Spleen (tissue), 11 donors: ENCODE measurements at regions not wholly inside any gene's neighbourhood (a gene's known extent, or its start where the extent isn't known, plus 50 kb on each side); places are given as distances from the start of the nearest gene placed in this dataset.

Source experiments
- DNase-seq: peaks from one replicate; pipeline ENCODE4 v3.0.0-alpha.2; 2020
- H3K27ac ChIP-seq, 8 donors: fragments of 200-600 bp; sonication (generic) in 7 of 8; 1 replicate in 4 of 8; 2 replicates in 4 of 8; pipeline versions ENCODE4 v1.5.0 to v1.8.0; 2016 to 2021; ENCODE audit warnings: inconsistent platforms in 4 of 8, mild to moderate bottlenecking in 4 of 8, moderate library complexity in 1 of 8
- H3K27me3 ChIP-seq, 7 donors: fragments of 200-600 bp; sonication (generic) in 6 of 7; replicated peaks in 1 of 7; 1 replicate in 4 of 7; 2 replicates in 3 of 7; pipeline versions ENCODE4 v1.5.0 to v1.8.0; 2016 to 2021; ENCODE audit warnings: inconsistent platforms in 3 of 7, mild to moderate bottlenecking in 1 of 7
- H3K36me3 ChIP-seq, 6 donors: fragments of 200-600 bp; sonication (generic) in 5 of 6; 1 replicate in 4 of 6; 2 replicates in 2 of 6; pipeline versions ENCODE4 v1.5.0 to v1.8.0; 2016 to 2021; ENCODE audit warnings: inconsistent platforms in 2 of 6
- H3K4me1 ChIP-seq, 6 donors: fragments of 200-600 bp; sonication (generic) in 5 of 6; 1 replicate in 3 of 6; 2 replicates in 3 of 6; pipeline versions ENCODE4 v1.5.0 to v1.8.0; 2016 to 2021; ENCODE audit warnings: inconsistent platforms in 3 of 6
- H3K4me3 ChIP-seq, 8 donors: fragments of 200-600 bp; sonication (generic) in 7 of 8; 1 replicate in 4 of 8; 2 replicates in 4 of 8; pipeline versions ENCODE4 v1.5.0 to v1.8.0; 2016 to 2021; ENCODE audit warnings: inconsistent platforms in 4 of 8, mild to moderate bottlenecking in 4 of 8, moderate library complexity in 2 of 8
- H3K9me3 ChIP-seq, 8 donors: fragments of 200-600 bp; sonication (generic) in 7 of 8; 1 replicate in 4 of 8; 2 replicates in 4 of 8; pipeline versions ENCODE4 v1.5.0 to v1.8.0; 2016 to 2021; ENCODE audit warnings: inconsistent platforms in 4 of 8
- CTCF ChIP-seq, 11 experiments: fragments of 200-600 bp in 7 of 11; fragments of 450-650 bp in 4 of 11; sonication (generic) in 4 of 11; IDR thresholded peaks in 8 of 11; conservative IDR thresholded peaks in 3 of 11; 1 replicate in 7 of 11; 2 replicates in 4 of 11; pipeline versions ENCODE4 v1.4.0 to v1.8.0; 2016 to 2021; ENCODE audit warnings: antibody characterized with exemption in 11 of 11, inconsistent platforms in 4 of 11, mild to moderate bottlenecking in 1 of 11
- POLR2A ChIP-seq, 3 donors: fragments of 450-650 bp; IDR thresholded peaks; one replicate each; pipeline ENCODE4 v1.5.1; 2017; ENCODE audit warnings: antibody characterized with exemption in 3 of 3, mild to moderate bottlenecking in 1 of 3
- POLR2AphosphoS5 ChIP-seq, 3 donors: sonication (generic); formaldehyde crosslinking; IDR thresholded peaks; one replicate each; pipeline ENCODE4 v1.5.1; 2017; ENCODE audit warnings: antibody characterized with exemption in 3 of 3
- WGBS, 5 donors: extraction: QIAGEN DNeasy Blood & Tissue Kit in 3 of 5; methylation state at CpG; one replicate each; pipeline versions ENCODE4 v1.1.5 to v1.1.7; 2013 to 2018; 5-methylcytosine and 5-hydroxymethylcytosine counted together
- intact Hi-C: fragments of 100-400 bp; cut with DNase I; formaldehyde crosslinking; loops from one replicate; pipeline ENCODE4 v1.15.0; 2023; ENCODE audit warnings: low total_unique reads
- donor health status: healthy with polysubstance abuse.
- donor health status: DM: no; HTN: no; CAD: no; lungs with moderate emphysema.
- donor health status: DM: no; HTN: no; CAD: no.
- donor health status: Bipolar disorder and iron deficiency.
- donor health status: healthy.
- donor health status: DM: no; HTN: no; CAD: no.
- donor health status: DM: yes; HTN: yes; CAD: no.

GRCh38 chr16:86986136-86986535 is 331.1 kb downstream of the C16orf95 start:
- 80 to 89% (median 83%) methylated on average over 7 of the region's 7 CpGs for WGBS, 5 donors
- TF ChIP-seq POLR2AphosphoS5 (IDR thresholded peaks at IDR 0.05), result no peak
- TF ChIP-seq CTCF (IDR thresholded peaks at IDR 0.05 in 8 of 11, conservative IDR thresholded peaks at IDR 0.05 in 3 of 11), result no peak
- no peak for TF ChIP-seq POLR2A (IDR thresholded peaks at IDR 0.05)
- intact Hi-C loops, result no loop called here
- H3K27ac ChIP-seq, result no peak overlapping the region
- no peak for DNase-seq
- no peaks in the 10 kb centered on the region for H3K4me1 ChIP-seq
- H3K27me3 ChIP-seq, result peaks cover 0 to 35% (median 0%) of the 10 kb centered on the region in 7 donors
- no peaks in the 10 kb centered on the region for H3K9me3 ChIP-seq
- no peak overlapping the region for H3K4me3 ChIP-seq
- H3K36me3 ChIP-seq, result no peaks in the 10 kb centered on the region

GRCh38 chr16:86986809-86987487 is 330.2 kb downstream of the C16orf95 start:
- H3K27me3 ChIP-seq, result peaks cover 0 to 42% (median 0%) of the 10 kb centered on the region in 7 donors
- WGBS, 5 donors, result 86 to 93% (median 88%) methylated on average over 15 to 18 of the region's 18 CpGs
- H3K27ac ChIP-seq, result no peak overlapping the region
- no peaks in the 10 kb centered on the region for H3K9me3 ChIP-seq
- no peaks in the 10 kb centered on the region for H3K36me3 ChIP-seq
- TF ChIP-seq POLR2AphosphoS5 (IDR thresholded peaks at IDR 0.05), result no peak
- TF ChIP-seq CTCF (IDR thresholded peaks at IDR 0.05 in 8 of 11, conservative IDR thresholded peaks at IDR 0.05 in 3 of 11), result no peak
- TF ChIP-seq POLR2A (IDR thresholded peaks at IDR 0.05), result no peak
- DNase-seq, result no peak
- no peak overlapping the region for H3K4me3 ChIP-seq
- H3K4me1 ChIP-seq, result no peaks in the 10 kb centered on the region
- intact Hi-C loops, result no loop called here

GRCh38 chr16:86987746-86988670 is 329.2 kb downstream of the C16orf95 start:
- no peak overlapping the region for H3K27ac ChIP-seq
- H3K36me3 ChIP-seq, result no peaks in the 10 kb centered on the region
- no peak overlapping the region for H3K4me3 ChIP-seq
- no peaks in the 10 kb centered on the region for H3K9me3 ChIP-seq
- TF ChIP-seq CTCF (IDR thresholded peaks at IDR 0.05 in 8 of 11, conservative IDR thresholded peaks at IDR 0.05 in 3 of 11) (no peak), POLR2AphosphoS5 (IDR thresholded peaks at IDR 0.05) (no peak), POLR2A (IDR thresholded peaks at IDR 0.05) (no peak)
- H3K27me3 ChIP-seq, result peaks cover 0 to 51% (median 0%) of the 10 kb centered on the region in 7 donors
- no peak for DNase-seq
- no peaks in the 10 kb centered on the region for H3K4me1 ChIP-seq
- intact Hi-C loops, result no loop called here
- 83 to 87% (median 86%) methylated on average over 28 to 31 of the region's 31 CpGs for WGBS, 5 donors
